T-helper 2 cell treated with Interferon-gamma antibody and Interleukin-4, amounts not matched to agents 5 μg/mL and 100 μg/mL, for 36 hours (primary cell): ENCODE measurements at regions not wholly inside any gene's neighbourhood (a gene's known extent, or its start where the extent isn't known, plus 50 kb on each side); places are given as distances from the start of the nearest gene placed in this dataset.

Experiments used
- DNase-seq: peaks from one replicate; pipeline ENCODE4 v3.0.0; 2021; ENCODE audit warnings: low spot score
- H3K27ac Mint-ChIP-seq: one replicate; pipeline ENCODE4 v1.8.0; 2021; ENCODE audit warnings: mild to moderate bottlenecking, mixed read lengths
- H3K27me3 Mint-ChIP-seq: one replicate; pipeline ENCODE4 v1.8.0; 2021; ENCODE audit warnings: low read depth, mixed read lengths
- H3K36me3 Mint-ChIP-seq: one replicate; pipeline ENCODE4 v1.8.0; 2021; ENCODE audit warnings: low read depth, mixed read lengths
- H3K4me1 Mint-ChIP-seq: one replicate; pipeline ENCODE4 v1.8.0; 2021; ENCODE audit warnings: low read depth, mixed read lengths
- H3K4me3 Mint-ChIP-seq: one replicate; pipeline ENCODE4 v1.8.0; 2022; ENCODE audit warnings: mild to moderate bottlenecking, moderate library complexity, mixed read lengths
- H3K9me3 Mint-ChIP-seq: one replicate; pipeline ENCODE4 v1.8.0; 2021; ENCODE audit warnings: mixed read lengths

- H3K27ac Mint-ChIP-seq: no peak overlapping the region
- no peak for DNase-seq
- H3K9me3 Mint-ChIP-seq: peaks cover 7% of the 10 kb centered on the region
- H3K27me3 Mint-ChIP-seq: no peaks in the 10 kb centered on the region
- no peaks in the 10 kb centered on the region for H3K4me1 Mint-ChIP-seq
- H3K4me3 Mint-ChIP-seq: no peak overlapping the region
- no peaks in the 10 kb centered on the region for H3K36me3 Mint-ChIP-seq
These were observed 1447.0 kb downstream of the C4orf33 start for GRCh38 chr4:130542953-130543352.

DNA sequence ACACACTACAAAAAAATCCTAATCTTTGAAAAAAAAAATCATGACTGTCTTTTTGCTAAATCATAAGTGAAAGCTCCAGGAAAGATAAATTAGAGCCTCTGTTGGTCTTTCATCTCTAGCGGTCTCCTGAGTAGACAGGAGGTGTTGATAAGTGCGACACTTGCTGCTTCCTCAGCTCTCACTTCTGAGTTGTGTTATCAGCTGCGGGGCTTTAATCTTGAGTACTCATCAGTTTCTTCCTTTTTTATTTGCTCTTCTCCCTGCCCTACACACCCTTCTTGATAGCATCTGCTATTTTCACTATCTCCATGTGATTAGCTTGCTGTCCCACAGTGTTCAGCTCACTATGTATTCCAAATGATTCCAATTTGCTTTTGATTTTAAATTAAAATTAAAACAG, 1449.2 kb downstream of the C4orf33 start:
- no peak for DNase-seq
- H3K4me1 Mint-ChIP-seq: no peaks in the 10 kb centered on the region
- H3K9me3 Mint-ChIP-seq: peaks cover 7% of the 10 kb centered on the region
- no peaks in the 10 kb centered on the region for H3K27me3 Mint-ChIP-seq
- H3K36me3 Mint-ChIP-seq: no peaks in the 10 kb centered on the region
- no peak overlapping the region for H3K27ac Mint-ChIP-seq
- H3K4me3 Mint-ChIP-seq: no peak overlapping the region

DNA sequence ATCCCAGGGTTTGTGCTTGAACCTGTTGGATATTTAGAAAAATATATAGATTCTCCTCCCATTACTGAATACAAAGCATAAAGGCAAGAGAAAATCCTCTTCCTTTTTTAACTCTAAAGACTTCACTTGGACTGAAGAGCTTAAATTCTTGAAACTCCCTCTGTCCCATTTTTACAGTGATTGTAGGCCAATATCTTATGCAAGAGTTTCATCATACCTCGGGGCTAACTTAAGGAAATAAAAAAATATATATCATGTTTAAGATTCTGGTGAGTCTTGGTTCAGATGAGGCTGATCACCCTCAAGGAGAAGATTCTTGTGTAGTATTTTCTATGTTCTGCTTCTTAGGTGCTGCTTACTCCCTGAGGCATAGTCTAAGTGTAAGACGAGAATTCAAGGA, 1449.6 kb downstream of the C4orf33 start:
- Mint-ChIP-seq H3K27ac (no peak overlapping the region), H3K27me3 (no peaks in the 10 kb centered on the region), H3K36me3 (no peaks in the 10 kb centered on the region), H3K4me1 (no peaks in the 10 kb centered on the region), H3K9me3 (peaks cover 7% of the 10 kb centered on the region), H3K4me3 (no peak overlapping the region)
- no peak for DNase-seq

DNA sequence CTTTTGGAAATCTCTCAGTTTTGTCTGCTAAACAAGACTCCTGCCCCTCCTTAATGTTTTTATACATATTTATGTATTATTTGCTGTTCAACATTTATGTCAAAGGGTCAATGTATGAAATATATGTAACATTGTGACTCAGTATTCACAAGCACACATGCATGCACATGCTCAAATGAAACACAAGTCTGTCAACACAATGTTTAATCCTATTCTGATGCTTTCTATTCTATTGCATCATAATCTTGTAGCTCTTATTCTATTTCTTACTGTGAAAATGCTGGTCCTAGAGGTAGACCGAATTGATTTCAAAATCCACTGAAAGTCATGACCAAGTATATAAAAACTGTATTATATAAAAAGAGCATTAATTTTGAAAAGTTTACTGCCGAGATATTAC, 1463.3 kb downstream of the C4orf33 start:
- Mint-ChIP-seq H3K27ac (no peak overlapping the region), H3K4me3 (no peak overlapping the region), H3K9me3 (peaks cover 9% of the 10 kb centered on the region), H3K4me1 (no peaks in the 10 kb centered on the region), H3K27me3 (no peaks in the 10 kb centered on the region), H3K36me3 (no peaks in the 10 kb centered on the region)
- DNase-seq: no peak

DNA sequence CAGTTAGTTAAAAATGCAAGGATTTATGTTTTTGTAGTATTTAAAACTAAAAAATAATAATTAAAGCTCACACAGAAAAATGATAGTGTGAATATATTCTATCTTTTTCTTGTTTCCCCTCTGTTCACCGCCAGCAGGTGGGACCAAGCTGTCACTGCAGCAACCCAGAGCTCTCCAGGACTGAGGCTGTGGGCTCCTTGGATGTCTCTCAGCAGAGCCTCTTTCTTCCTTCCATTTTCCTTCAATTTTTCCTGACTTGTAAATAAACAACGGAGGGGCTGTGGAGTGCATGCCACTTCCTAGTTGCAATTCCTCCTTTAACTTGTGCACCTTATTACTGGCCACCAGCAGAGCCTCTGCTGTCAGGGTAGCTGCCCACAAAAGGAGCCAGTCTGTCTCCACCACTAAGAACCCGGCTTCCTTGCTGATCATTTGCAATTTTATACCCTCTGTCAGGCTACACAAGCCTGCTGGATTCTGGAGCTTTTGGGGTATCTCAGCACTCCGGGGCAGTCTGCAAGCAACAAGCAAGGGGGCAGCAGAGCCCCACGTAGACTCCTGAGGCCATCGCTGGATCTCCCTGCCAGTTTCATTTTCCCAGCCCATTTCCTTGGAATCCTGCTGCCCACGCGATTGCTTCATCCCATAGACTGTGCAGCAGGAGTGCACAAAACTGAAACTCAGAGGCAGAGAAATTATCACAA, 1467.4 kb downstream of the C4orf33 start:
- no peaks in the 10 kb centered on the region for H3K4me1 Mint-ChIP-seq

GRCh38 chr4:130563889-130564418, 1468.0 kb downstream of the C4orf33 start:
- Mint-ChIP-seq H3K4me1 (no peaks in the 10 kb centered on the region), H3K4me3 (no peak overlapping the region), H3K27me3 (no peaks in the 10 kb centered on the region), H3K36me3 (no peaks in the 10 kb centered on the region), H3K27ac (no peak overlapping the region), H3K9me3 (peaks cover 8% of the 10 kb centered on the region)
- DNase-seq: no peak

More for the DNA sequence above, 1467.4 kb downstream of the C4orf33 start:
- Mint-ChIP-seq H3K36me3 (no peaks in the 10 kb centered on the region), H3K4me3 (no peak overlapping the region), H3K9me3 (peaks cover 8% of the 10 kb centered on the region), H3K27me3 (no peaks in the 10 kb centered on the region), H3K27ac (no peak overlapping the region)
- no peak for DNase-seq

DNA sequence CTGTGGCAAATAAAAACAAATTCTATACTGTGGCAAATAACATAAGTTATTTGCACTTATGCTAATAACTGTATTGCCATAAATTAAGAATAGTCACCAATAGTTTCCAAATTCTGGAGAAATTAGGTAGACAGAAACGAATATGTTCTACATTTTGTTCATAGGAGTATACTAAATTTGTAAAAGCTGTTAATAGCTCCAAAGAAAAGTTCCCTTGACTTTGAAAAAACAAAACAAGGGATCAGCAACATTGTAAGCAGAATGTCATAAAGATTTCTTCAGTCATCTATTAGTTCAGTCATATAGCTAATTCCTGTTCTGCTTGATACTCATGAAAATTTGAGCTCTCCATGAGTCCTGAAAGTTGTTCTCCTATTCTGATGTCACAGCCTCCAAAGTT, 1472.8 kb downstream of the C4orf33 start:
- H3K36me3 Mint-ChIP-seq: no peaks in the 10 kb centered on the region

GRCh38 chr4:130573742-130574141, 1477.8 kb downstream of the C4orf33 start:
- Mint-ChIP-seq H3K27me3 (no peaks in the 10 kb centered on the region), H3K27ac (no peak overlapping the region), H3K4me3 (no peak overlapping the region), H3K9me3 (peaks cover 6% of the 10 kb centered on the region), H3K36me3 (no peaks in the 10 kb centered on the region), H3K4me1 (no peaks in the 10 kb centered on the region)
- DNase-seq: no peak

More for the DNA sequence above, 1472.8 kb downstream of the C4orf33 start:
- Mint-ChIP-seq H3K27ac (no peak overlapping the region), H3K9me3 (peaks cover 5% of the 10 kb centered on the region), H3K27me3 (no peaks in the 10 kb centered on the region), H3K4me1 (no peaks in the 10 kb centered on the region), H3K4me3 (no peak overlapping the region)
- DNase-seq: no peak

GRCh38 chr4:130574215-130574614, 1478.3 kb downstream of the C4orf33 start:
- Mint-ChIP-seq H3K36me3 (no peaks in the 10 kb centered on the region), H3K4me1 (no peaks in the 10 kb centered on the region), H3K4me3 (no peak overlapping the region), H3K27ac (no peak overlapping the region), H3K27me3 (no peaks in the 10 kb centered on the region), H3K9me3 (peaks cover 6% of the 10 kb centered on the region)
- no peak for DNase-seq

GRCh38 chr4:130576218-130576617, 1480.3 kb downstream of the C4orf33 start:
- Mint-ChIP-seq H3K27ac (no peak overlapping the region), H3K4me3 (no peak overlapping the region), H3K27me3 (no peaks in the 10 kb centered on the region), H3K4me1 (no peaks in the 10 kb centered on the region), H3K36me3 (no peaks in the 10 kb centered on the region), H3K9me3 (peaks cover 6% of the 10 kb centered on the region)
- no peak for DNase-seq

DNA sequence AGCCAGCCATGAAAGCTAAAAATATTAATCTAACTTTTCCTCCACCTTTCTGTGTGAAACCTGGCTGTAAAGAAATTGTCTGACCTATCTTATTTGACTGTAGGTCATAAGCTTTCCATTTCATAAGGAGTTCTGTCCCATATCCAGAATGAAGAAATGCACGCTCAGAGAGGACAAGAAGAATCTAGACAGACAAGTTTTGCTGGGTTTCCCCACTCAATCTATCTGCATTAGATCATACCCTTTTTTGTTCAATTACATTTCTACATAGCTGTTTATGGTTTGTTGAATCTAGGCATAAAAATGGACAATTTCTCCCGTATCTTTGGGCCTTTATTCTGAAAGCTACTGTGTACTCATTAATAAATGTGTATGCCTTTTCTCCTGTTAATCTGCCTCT, 1495.1 kb downstream of the C4orf33 start:
- no peak for DNase-seq
- Mint-ChIP-seq H3K27me3 (no peaks in the 10 kb centered on the region), H3K4me1 (no peaks in the 10 kb centered on the region), H3K27ac (no peak overlapping the region), H3K36me3 (no peaks in the 10 kb centered on the region), H3K4me3 (no peak overlapping the region), H3K9me3 (no peaks in the 10 kb centered on the region)

GRCh38 chr4:130600706-130601105, 1504.8 kb downstream of the C4orf33 start:
- H3K9me3 Mint-ChIP-seq: peaks cover 7% of the 10 kb centered on the region
- no peak for DNase-seq
- H3K4me1 Mint-ChIP-seq: no peaks in the 10 kb centered on the region
- no peaks in the 10 kb centered on the region for H3K27me3 Mint-ChIP-seq
- no peak overlapping the region for H3K4me3 Mint-ChIP-seq
- no peak overlapping the region for H3K27ac Mint-ChIP-seq
- no peaks in the 10 kb centered on the region for H3K36me3 Mint-ChIP-seq

DNA sequence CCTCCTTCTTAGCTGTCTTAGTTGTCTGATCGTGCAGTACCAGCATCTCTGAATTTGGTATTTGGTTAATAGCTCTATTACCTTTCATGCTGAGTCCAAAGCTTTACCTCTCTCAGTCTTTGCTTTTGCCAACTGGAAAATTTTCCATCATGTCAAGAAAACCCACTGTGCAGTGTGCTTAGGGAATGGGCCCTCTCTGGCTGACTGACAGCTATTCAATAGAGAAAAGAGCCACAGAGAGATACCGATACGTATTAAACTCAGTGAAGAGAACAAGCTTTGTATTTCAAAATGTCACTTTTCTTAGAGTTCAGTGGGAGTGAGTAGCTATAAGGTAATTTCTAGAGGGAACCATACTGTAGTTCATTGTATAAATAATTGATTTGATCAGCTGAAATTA, 1507.1 kb downstream of the C4orf33 start:
- Mint-ChIP-seq H3K4me1 (no peaks in the 10 kb centered on the region), H3K4me3 (no peak overlapping the region), H3K9me3 (peaks cover 7% of the 10 kb centered on the region), H3K27ac (no peak overlapping the region), H3K27me3 (no peaks in the 10 kb centered on the region), H3K36me3 (no peaks in the 10 kb centered on the region)
- DNase-seq: no peak

DNA sequence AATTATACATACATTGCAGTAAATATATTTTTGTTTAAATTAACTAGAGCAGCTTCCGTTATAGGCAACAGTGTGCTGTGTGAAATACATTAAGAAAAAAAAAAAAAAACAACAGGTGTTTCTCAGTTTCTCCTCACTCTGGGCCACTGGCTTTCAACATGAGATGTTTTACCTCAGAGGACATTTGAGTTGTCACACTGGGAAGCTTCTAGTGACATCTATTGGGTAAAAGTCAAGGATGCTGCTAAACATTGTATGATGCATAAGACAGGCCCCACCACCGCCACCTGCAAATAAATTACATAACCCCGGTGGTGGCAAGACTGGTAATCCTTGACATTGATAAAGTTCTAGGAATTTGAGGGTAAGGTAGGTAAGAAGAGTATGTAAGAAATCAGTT, 1512.2 kb downstream of the C4orf33 start:
- Mint-ChIP-seq H3K36me3 (no peaks in the 10 kb centered on the region), H3K27ac (no peak overlapping the region), H3K27me3 (no peaks in the 10 kb centered on the region), H3K4me1 (no peaks in the 10 kb centered on the region), H3K4me3 (no peak overlapping the region), H3K9me3 (no peaks in the 10 kb centered on the region)
- no peak for DNase-seq

DNA sequence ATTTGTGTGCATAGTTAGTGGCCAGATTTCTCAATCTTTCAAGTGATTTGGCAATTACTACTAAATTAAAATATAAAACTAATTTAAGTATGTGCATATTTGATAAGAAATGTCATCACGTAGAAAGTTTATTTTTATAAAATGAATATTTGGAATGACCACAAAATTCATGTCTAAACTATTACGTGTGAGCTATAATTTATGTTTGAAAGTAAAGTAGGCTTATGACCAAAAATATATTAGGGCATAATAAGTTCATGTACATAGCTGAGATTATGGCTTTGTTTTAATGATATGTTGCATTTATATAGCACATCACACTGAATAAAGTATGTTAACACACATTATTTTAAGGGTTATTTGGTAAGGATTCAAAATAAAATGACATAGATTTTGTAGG, 1532.6 kb downstream of the C4orf33 start:
- no peaks in the 10 kb centered on the region for H3K4me1 Mint-ChIP-seq
- H3K27ac Mint-ChIP-seq: no peak overlapping the region
- H3K4me3 Mint-ChIP-seq: no peak overlapping the region
- peaks cover 6% of the 10 kb centered on the region for H3K9me3 Mint-ChIP-seq
- no peaks in the 10 kb centered on the region for H3K27me3 Mint-ChIP-seq
- no peak for DNase-seq
- no peaks in the 10 kb centered on the region for H3K36me3 Mint-ChIP-seq
